ENCODE measurements at regions not wholly inside any gene's neighbourhood (a gene's known extent, or its start where the extent isn't known, plus 50 kb on each side); places are given as distances from the start of the nearest gene placed in this dataset.

GRCh38 chr11:91563176-91563575 lies 661.4 kb upstream of the FAT3 start:
- Histone ChIP-seq H3K4me3 (ENCODE audit: insufficient read depth, low read depth, low read length) (no peak overlapping the region), H2AK5ac (ENCODE audit: low read depth, low read length) (no peak overlapping the region), H2AK9ac (replicated peaks; ENCODE audit: low read depth, low read length, poor library complexity) (no peak overlapping the region), H3K4me2 (ENCODE audit: low read depth, low read length) (no peak overlapping the region), H3K14ac (replicated peaks; ENCODE audit: low read depth, low read length) (no peak overlapping the region), H2BK120ac (ENCODE audit: low read depth, low read length) (no peak overlapping the region), H3K27ac (ENCODE audit: insufficient read depth, low read length) (no peak overlapping the region), H4K8ac (ENCODE audit: low read depth in 2 of 2, low read length in 2 of 2) (no peak overlapping the region), H3K79me1 (ENCODE audit: low read depth in 1 of 2, low read length in 2 of 2) (no peaks in the 10 kb centered on the region), H3K23ac (ENCODE audit: low read depth, low read length) (no peak overlapping the region), H3K18ac (ENCODE audit: low read depth, low read length) (no peak overlapping the region), H3K56ac (ENCODE audit: extremely low read depth, insufficient read depth, low read length) (no peak overlapping the region), H2AFZ (replicated peaks; ENCODE audit: low read length, poor library complexity) (no peak overlapping the region), H3K9ac (ENCODE audit: low read depth, low read length) (no peak overlapping the region), H3K4me1 (ENCODE audit: control insufficient read depth, insufficient read depth, low read length) (no peaks in the 10 kb centered on the region), H4K5ac (ENCODE audit: low read depth, low read length) (no peak overlapping the region), H4K91ac (ENCODE audit: insufficient read depth, low read depth, low read length) (no peak overlapping the region), H2BK5ac (ENCODE audit: low read depth, low read length, poor library complexity, severe bottlenecking) (no peak overlapping the region), H2BK20ac (ENCODE audit: low read depth, low read length) (no peak overlapping the region), H4K20me1 (ENCODE audit: insufficient read depth, low read length) (no peaks in the 10 kb centered on the region), H3K9me1 (ENCODE audit: insufficient read depth, low read length) (no peaks in the 10 kb centered on the region), H3K36me3 (ENCODE audit: control insufficient read depth, insufficient read depth, low read length) (no peaks in the 10 kb centered on the region), H3K4ac (ENCODE audit: low read depth, low read length) (no peak overlapping the region), H2BK15ac (ENCODE audit: low read depth, low read length) (no peak overlapping the region), H3K27me3 (ENCODE audit: control insufficient read depth, insufficient read depth, low read length) (no peaks in the 10 kb centered on the region), H3K9me3 (ENCODE audit: control insufficient read depth, insufficient read depth, low read length) (peaks cover 2% of the 10 kb centered on the region; the same call in 1 of the 2 replicates)
- no peak for ATAC-seq (ENCODE audit: low read depth)
- WGBS, 2 experiments (ENCODE audit: extremely low coverage in 2 of 2, insufficient read length in 1 of 2), result no CpG with 5 or more reads among the region's 1 CpG
- CTCF ChIA-PET, result no interaction called here
- intact Hi-C loops (cut with micrococcal nuclease), result no loop called here
- TF ChIP-seq POLR2A (IDR thresholded peaks at IDR 0.05; ENCODE audit: low read depth, low read length) (no peak), RAD21 (IDR thresholded peaks at IDR 0.05; ENCODE audit: low read length) (no peak), CHD1 (IDR thresholded peaks at IDR 0.05; ENCODE audit: low read depth, low read length) (no peak), FOS (IDR thresholded peaks at IDR 0.05; ENCODE audit: low read depth, low read length) (no peak), MXI1 (IDR thresholded peaks at IDR 0.05; ENCODE audit: borderline replicate concordance, low read depth, low read length) (no peak)
- TF ChIP-seq, protein P1, sequence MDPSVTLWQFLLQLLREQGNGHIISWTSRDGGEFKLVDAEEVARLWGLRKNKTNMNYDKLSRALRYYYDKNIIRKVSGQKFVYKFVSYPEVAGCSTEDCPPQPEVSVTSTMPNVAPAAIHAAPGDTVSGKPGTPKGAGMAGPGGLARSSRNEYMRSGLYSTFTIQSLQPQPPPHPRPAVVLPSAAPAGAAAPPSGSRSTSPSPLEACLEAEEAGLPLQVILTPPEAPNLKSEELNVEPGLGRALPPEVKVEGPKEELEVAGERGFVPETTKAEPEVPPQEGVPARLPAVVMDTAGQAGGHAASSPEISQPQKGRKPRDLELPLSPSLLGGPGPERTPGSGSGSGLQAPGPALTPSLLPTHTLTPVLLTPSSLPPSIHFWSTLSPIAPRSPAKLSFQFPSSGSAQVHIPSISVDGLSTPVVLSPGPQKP (IDR thresholded peaks at IDR 0.05; ENCODE audit: borderline replicate concordance, low read depth, low read length), result no peak
- POLR2A ChIA-PET (ENCODE audit: unreplicated experiment), result no interaction called here
- no peak for DNase-seq
- BruUV-seq (replicated peaks), result no TSS peak
- in situ Hi-C loops (cut with MboI; ENCODE audit: low sequenced_read_pairs), result no loop called here
- dilution Hi-C loops (cut with HindIII; ENCODE audit: low sequenced_read_pairs, unreplicated experiment), result no loop called here

Data from IMR-90 (cell line).